ENCODE measurements at regions not wholly inside any gene's neighbourhood (a gene's known extent, or its start where the extent isn't known, plus 50 kb on each side); places are given as distances from the start of the nearest gene placed in this dataset.

DNA sequence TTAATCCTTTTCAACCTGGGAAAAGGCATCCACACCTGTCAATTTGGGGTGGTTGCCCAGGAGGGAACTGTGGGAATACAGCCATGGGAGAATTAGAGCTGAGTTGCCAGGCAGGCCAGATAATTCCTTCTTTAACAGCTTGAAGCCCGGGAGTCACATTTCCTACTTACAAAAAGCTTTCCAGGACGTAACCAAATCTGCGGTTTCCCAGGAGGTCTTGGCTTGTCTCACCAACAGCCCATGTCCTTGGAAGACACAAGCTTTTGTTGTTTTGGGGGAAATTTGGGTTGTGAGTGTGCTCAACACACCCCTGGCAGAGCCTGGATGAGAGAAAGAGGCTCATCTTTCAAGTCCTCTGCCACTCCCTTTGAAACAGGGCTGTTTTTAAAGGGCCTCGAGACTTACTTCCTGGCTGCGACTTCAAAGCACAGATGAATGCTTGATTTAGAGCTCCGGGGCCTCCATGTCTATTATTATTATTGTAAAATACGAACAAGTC lies 465.9 kb upstream of the BTBD3 start:
- H4K8ac ChIP-seq (ENCODE audit: extremely low read depth, insufficient read depth, low read length): no peak overlapping the region
- no peak overlapping the region for H3K18ac ChIP-seq (ENCODE audit: extremely low read depth, low read length)
- H3K23me2 ChIP-seq (ENCODE audit: low read depth, low read length): no peaks in the 10 kb centered on the region
- H3K23ac ChIP-seq (ENCODE audit: insufficient read length): no peak overlapping the region
- H3K27me3 ChIP-seq (replicated peaks in 1 of 4; ENCODE audit: control insufficient read depth in 3 of 4, extremely low read depth in 1 of 4, insufficient read depth in 3 of 4, low read length in 3 of 4): no peaks in the 10 kb centered on the region
- H2AK5ac ChIP-seq (ENCODE audit: low read depth, low read length): no peak overlapping the region
- H3K9ac ChIP-seq (replicated peaks in 1 of 4; ENCODE audit: extremely low read depth in 1 of 4, low read depth in 3 of 4, low read length in 3 of 4): no peak overlapping the region
- peak overlapping the region; percentile 90 for H2AFZ ChIP-seq (ENCODE audit: low read length)
- H3K14ac ChIP-seq (ENCODE audit: insufficient read length): peak overlapping the region; percentile 12
- H2BK120ac ChIP-seq (replicated peaks; ENCODE audit: low read depth, low read length): peak overlapping the region; percentile 38
- FAIRE-seq (no peak), DNase-seq (ENCODE audit: low read depth in 1 of 2, low spot score in 2 of 2) (no peak)
- H3K79me1 ChIP-seq (ENCODE audit: low read depth, low read length): no peaks in the 10 kb centered on the region
- no peak overlapping the region for H3K27ac ChIP-seq (ENCODE audit: low read depth, low read length)
- CTCF ChIA-PET (ENCODE audit: partially characterized antibody): interaction anchor here (0.8 to 1.2 kb wide), 2 partner anchors 11 to 93 kb away, joined by 3 to 5 read pairs; no protein-coding TSS in a partner anchor
- H2BK12ac ChIP-seq (ENCODE audit: low read depth, low read length): peak overlapping the region; percentile 73; the same call in 1 of the 2 replicates
- POLR2A ChIA-PET (ENCODE audit: partially characterized antibody): no interaction called here
- no peak overlapping the region for H2BK20ac ChIP-seq (ENCODE audit: low read length)
- H3K9me3 ChIP-seq (ENCODE audit: insufficient read depth in 2 of 2, low read depth in 1 of 2, low read length in 1 of 2): no peaks in the 10 kb centered on the region
- no peak overlapping the region for H3K4ac ChIP-seq (replicated peaks; ENCODE audit: insufficient read length, low read depth, low read length)
- WGBS, 2 experiments (ENCODE audit: extremely low coverage in 1 of 2, insufficient coverage in 1 of 2, insufficient read length in 1 of 2, insufficient replicate concordance in 2 of 2, low coverage in 1 of 2, low lambda C conversion rate in 2 of 2, missing lambda C conversion rate in 1 of 2): 73% methylated on average over 7 of the region's 7 CpGs; no CpG with 5 or more reads in 1 of the 2 experiments
- no peaks in the 10 kb centered on the region for H4K20me1 ChIP-seq (replicated peaks in 1 of 2; ENCODE audit: control insufficient read depth in 1 of 2, insufficient read depth in 2 of 2, low read length in 2 of 2)
- H3K4me2 ChIP-seq (ENCODE audit: insufficient read depth in 1 of 2, low read depth in 2 of 2, low read length in 2 of 2): peak overlapping the region in 1 of 2 experiments; percentile 27; a peak in 1 of 4 replicates
- H3K4me3 ChIP-seq (ENCODE audit: extremely low read depth in 1 of 4, insufficient read depth in 2 of 4, low read depth in 3 of 4, low read length in 4 of 4): no peak overlapping the region
- H4K5ac ChIP-seq (ENCODE audit: insufficient read length, low read depth, low read length): no peak overlapping the region
- H3K4me1 ChIP-seq (replicated peaks in 1 of 4; ENCODE audit: control insufficient read depth in 3 of 4, insufficient read depth in 4 of 4, low read length in 3 of 4): peaks cover 1 to 18% (median 11%) of the 10 kb centered on the region in 4 experiments
- H3K79me2 ChIP-seq (ENCODE audit: control insufficient read depth in 1 of 2, insufficient read depth in 2 of 2, low read length in 2 of 2): no peaks in the 10 kb centered on the region
- H2BK5ac ChIP-seq (ENCODE audit: low read depth, low read length): peak overlapping the region; percentile 69; the same call in 1 of the 2 replicates
- no peak overlapping the region for H3K56ac ChIP-seq (replicated peaks; ENCODE audit: insufficient read length, low read depth, low read length)
- no peak overlapping the region for H2BK15ac ChIP-seq (ENCODE audit: low read length)
- no peak overlapping the region for H4K91ac ChIP-seq (replicated peaks; ENCODE audit: insufficient read length, low read length)
- H3K36me3 ChIP-seq (ENCODE audit: control insufficient read depth in 2 of 4, insufficient read depth in 4 of 4, low read length in 3 of 4): no peaks in the 10 kb centered on the region
- TF ChIP-seq BACH1 (IDR thresholded peaks at IDR 0.05; ENCODE audit: low read length): no peak
- TF ChIP-seq CBX5 (IDR thresholded peaks at IDR 0.05; ENCODE audit: low read depth, low read length): no peak
- TF ChIP-seq ASH2L (IDR thresholded peaks at IDR 0.05; ENCODE audit: low read length): no peak
- TF ChIP-seq SP1 (IDR thresholded peaks at IDR 0.05; ENCODE audit: low read depth, low read length): no peak
- no peak for TF ChIP-seq POLR2AphosphoS5 (IDR thresholded peaks at IDR 0.05; ENCODE audit: low read depth, low read length)
- TF ChIP-seq KDM4A (IDR thresholded peaks at IDR 0.05; ENCODE audit: low read depth, low read length, severe bottlenecking): no peak
- TF ChIP-seq CBX8 (IDR thresholded peaks at IDR 0.05; ENCODE audit: borderline replicate concordance, low read depth, low read length): no peak
- TF ChIP-seq TAF7 (optimal IDR thresholded peaks at IDR 0.05; ENCODE audit: borderline replicate concordance, low read depth, low read length): no peak
- no peak for TF ChIP-seq TCF12 (IDR thresholded peaks at IDR 0.05; ENCODE audit: low read depth, low read length)
- no peak for TF ChIP-seq TEAD4 (IDR thresholded peaks at IDR 0.05; ENCODE audit: low read depth, low read length)
- TF ChIP-seq CEBPB (IDR thresholded peaks at IDR 0.05; ENCODE audit: low read depth, low read length): no peak
- TF ChIP-seq FOSL1 (IDR thresholded peaks at IDR 0.05; ENCODE audit: insufficient read depth, low read depth, low read length): no peak
- no peak for TF ChIP-seq HDAC6 (IDR thresholded peaks at IDR 0.05; ENCODE audit: low read depth, low read length)
- TF ChIP-seq SAP30 (IDR thresholded peaks at IDR 0.05; ENCODE audit: insufficient read depth, insufficient replicate concordance, low read length): no peak
- no peak for TF ChIP-seq EZH2 (IDR thresholded peaks at IDR 0.05; ENCODE audit: low read depth, low read length, severe bottlenecking)

Data from H1 (cell line).